Activated effector memory CD4-positive, alpha-beta T cell treated with anti-CD3 and anti-CD28 coated beads, Interleukin-2, amount 50 U/mL, for 16 hours (primary cell): ENCODE measurements at regions not wholly inside any gene's neighbourhood (a gene's known extent, or its start where the extent isn't known, plus 50 kb on each side); places are given as distances from the start of the nearest gene placed in this dataset.
"Not testable (repeated sequence)": the region's sequence is repeated elsewhere in the genome, so short reads cannot be mapped to it uniquely, and the experiment has no call there.

ENCODE experiments used
- DNase-seq: peaks from one replicate; pipeline ENCODE4 v3.0.0-alpha.2; 2020

DNA sequence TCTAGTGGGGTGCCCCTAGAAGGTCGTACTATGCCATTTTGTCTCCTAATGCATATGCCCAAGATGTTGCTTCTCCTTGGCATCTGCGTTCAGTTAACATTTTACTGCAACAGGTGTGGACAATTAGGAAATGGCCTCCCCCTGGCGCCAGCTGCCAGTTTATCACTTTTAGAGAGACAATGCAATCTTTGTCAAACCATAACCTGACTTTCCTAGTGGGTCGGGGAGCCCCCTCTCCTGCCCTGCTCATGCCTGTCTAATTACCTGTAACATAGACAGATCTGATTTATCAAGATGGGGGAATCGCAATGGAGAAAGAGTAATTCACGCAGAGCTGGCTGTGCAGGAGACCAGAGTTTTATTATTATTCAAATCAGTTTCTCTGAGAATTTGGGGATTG is 353.7 kb upstream of the SGO1 start:
- no peak for DNase-seq

DNA sequence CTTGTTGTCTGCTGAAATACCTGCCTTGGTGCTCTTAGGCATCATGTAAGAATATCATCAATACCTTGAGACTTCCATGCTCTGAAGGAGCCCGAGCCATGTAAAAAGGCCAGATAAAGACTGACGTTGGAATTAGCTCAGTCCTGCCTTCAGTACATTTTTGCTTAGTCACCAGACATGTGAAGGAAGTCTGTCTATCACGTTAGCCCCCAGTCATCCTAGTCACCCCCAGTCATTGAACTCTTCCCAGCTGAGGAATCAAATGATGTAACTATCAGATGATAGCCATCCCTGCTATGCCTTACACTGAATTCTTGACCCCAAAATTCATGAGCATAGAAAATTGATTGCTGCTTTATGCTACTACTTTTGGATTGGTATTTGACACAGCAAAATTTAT is 351.2 kb upstream of the SGO1 start:
- no peak for DNase-seq

DNA sequence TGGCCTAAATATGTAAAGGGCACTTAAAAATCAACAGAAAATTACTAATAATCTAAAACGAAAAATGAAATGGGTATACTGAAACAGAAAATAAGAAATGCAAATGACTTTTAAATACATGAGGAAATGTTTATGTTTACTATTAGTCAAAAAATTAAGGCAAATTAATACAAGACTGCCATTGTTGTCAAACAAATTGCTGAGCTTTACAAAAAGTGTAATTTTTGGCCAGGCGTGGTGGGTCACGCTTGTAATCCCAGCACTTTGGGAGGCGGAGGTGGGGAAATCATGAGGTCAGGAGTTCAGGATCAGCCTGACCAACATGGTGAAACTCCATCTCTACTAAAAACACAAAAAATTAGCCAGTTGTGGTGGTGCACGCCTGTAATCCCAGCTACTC is 343.9 kb upstream of the SGO1 start:
- DNase-seq: no peak

DNA sequence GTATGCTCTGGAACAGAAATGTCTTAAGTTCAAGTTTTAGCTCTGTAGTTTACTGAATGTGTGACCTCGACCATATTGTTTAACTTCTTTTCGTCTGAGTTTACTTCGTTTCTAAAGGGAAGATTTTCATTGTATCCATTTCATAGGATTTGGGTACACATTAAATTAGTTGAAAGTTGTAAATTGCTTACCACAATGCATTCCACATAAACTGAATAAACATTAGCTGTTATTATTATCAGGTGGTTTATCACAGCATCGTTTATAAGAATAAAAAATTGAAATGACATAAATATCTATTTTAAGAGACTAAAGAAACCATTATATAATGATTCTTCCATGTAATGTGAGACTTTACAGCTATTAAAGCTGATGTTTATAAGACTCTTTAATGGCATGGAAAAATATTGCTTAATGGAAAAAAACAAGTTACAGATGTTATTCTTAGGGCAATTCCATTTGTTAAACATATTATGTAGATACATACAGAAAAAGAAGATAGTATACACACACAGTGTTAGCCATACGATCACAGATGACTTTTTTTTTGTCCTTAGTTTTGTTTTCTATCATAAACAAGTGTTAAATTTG is 342.3 kb upstream of the SGO1 start:
- no peak for DNase-seq

DNA sequence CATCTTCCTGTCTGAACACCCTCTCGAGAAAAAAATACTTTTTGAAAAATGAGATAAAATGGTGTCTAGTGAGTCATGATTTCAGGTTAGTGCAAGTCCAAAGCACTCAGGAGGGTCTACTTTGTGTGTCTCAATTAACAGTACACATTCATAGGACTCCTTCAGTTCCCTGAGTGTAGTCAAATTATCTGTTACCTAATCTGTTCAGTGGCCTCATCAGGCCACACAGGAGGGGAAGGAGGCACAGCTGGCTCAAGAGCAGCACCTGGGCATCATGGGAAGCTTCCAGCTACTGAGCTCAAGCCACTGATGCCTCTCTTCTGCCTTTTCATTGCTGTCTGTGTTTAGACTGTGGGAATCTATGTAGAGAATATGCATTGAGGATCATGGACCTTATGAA is 341.4 kb upstream of the SGO1 start:
- no peak for DNase-seq

DNA sequence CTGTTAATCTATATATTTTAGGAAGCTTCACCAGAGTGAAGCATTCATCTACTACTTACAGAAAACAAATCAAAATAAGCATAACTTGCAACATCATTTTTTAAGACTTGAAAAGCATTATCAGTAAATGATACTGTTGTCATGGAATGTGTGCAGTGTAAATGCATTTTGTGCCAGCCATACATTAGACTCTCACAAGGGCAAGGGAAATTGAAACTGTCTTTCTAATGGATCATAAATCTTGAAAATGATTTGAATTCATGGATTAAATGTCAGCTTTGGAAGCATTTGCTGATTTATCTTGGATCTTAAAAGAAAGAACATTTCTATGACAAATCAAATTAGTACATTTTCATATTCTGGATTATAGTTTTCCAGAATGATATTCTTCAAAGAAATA is 338.3 kb upstream of the SGO1 start:
- DNase-seq: no peak

DNA sequence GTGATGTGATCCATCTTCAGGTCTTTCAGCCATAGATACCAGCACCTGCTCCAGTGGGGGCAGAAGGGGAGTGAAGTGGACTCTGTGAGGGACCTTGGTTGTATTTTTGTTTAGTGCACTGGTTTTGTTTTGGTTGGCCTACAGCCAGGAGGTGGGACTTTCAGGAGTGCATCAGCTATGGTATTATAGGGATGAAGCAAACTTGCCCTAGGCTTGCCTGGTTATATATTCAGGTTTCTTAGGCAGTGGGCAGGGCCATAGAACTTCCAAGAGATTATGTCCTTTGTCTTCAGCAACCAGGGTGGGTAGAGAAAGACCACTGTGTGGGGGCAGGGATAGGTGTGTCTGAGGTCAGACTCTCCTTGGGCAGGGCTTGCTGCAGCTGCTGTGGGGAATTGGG is 337.3 kb upstream of the SGO1 start:
- DNase-seq: no peak

DNA sequence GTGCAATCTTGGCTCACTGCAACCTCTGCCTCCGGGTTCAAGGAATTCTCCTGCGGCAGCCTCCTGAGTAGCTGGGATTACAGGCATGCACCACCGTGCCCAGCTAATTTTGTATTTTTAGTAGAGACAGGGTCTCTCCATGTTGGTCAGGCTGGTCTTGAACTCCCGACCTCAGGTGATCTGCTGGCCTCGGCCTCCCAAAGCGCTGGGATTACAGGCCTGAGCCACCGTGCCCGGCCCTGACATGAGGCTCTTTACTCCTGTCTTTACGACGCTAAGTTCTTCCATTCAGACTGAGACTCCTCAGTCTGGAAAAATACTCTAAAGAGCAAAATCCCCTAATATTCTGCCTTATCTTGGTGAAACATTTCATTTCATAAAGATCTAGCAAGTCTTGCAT is 331.3 kb upstream of the SGO1 start:
- DNase-seq: not testable (repeated sequence)

DNA sequence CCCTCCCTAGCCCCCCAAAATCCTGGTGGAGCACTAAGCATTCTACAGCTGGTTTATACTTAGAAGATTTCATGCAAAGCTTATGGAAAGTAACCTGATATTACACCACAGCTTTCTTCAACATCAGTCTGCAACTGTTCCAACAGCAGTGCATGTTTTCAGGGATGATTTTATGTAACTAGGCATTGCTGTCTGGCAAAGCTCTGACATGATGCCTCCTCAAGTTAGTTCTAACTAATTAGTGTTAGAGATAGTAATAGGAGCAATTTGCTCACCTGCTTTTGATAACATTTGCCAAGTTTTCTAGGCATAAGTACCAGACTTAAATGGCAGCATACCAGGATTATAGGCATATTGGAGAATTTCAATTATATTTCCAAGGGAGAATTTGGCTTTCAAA is 330.3 kb upstream of the SGO1 start:
- no peak for DNase-seq

DNA sequence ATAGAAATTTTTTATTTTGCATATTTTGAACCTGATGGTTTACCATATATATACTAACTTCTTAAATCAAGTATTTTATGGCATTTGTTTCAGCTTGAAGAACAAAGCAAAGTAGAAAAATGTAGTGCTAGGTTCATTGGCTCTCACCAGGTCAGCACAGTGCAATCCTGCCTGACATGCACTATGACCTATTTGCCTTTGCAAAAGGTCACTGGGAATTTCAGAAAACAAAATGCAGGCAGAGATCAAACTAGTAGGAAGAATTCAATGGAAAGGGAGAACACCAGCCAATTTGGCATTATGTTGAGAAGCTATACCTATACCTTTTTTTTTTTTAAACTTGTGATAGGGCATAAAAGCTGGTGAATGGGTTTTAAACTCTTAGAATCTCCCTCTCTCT is 329.8 kb upstream of the SGO1 start:
- DNase-seq: no peak

DNA sequence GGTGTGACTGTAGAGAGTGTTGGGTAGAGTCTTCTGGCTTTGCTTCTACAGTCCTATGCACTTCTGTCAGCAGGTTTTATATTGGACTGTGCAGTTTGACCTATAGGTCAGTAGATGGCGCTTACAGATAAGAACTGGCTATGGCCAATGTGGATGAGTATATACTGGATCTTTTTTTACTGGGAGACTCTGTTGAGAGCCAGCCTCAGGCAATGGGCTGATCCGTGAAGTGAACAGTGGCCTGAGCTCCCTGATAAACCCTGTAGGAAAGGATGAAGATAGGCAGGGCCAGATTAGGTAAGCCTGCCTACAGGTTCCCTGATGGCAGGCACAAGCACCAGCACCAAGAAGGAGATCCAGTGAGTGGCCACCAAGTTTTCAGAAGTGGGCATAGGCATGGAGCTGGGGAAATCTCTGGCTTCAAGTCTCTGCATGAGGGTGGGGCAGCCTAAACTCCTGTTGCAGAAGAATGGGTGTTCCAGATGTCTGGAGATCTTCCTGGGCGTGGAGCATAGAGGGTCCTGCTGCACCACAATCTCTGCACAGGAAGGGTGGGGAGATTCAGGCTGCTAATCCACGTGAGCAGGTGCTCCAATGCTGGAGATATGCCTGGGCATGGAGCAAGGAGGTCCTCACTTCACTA is 326.0 kb upstream of the SGO1 start:
- no peak for DNase-seq

DNA sequence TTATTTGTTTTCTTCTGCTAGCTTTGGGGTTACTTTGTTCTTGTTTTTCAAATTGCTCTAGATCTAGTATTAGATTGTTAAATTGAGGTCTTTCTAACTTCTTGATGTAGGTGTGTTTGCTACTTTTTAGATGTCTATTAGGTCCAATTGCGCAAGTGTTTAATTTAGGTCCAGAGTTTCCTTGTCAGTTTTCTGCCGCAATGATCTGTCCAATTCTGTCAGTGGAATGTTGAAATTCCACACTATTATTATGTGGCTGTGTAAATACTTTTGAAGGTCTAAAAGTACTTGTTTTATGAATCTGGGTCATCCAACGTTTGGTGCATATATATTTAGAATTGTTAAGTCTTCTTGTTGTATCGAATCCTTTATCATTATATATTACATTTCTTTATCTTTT is 324.4 kb upstream of the SGO1 start:
- DNase-seq: no peak

DNA sequence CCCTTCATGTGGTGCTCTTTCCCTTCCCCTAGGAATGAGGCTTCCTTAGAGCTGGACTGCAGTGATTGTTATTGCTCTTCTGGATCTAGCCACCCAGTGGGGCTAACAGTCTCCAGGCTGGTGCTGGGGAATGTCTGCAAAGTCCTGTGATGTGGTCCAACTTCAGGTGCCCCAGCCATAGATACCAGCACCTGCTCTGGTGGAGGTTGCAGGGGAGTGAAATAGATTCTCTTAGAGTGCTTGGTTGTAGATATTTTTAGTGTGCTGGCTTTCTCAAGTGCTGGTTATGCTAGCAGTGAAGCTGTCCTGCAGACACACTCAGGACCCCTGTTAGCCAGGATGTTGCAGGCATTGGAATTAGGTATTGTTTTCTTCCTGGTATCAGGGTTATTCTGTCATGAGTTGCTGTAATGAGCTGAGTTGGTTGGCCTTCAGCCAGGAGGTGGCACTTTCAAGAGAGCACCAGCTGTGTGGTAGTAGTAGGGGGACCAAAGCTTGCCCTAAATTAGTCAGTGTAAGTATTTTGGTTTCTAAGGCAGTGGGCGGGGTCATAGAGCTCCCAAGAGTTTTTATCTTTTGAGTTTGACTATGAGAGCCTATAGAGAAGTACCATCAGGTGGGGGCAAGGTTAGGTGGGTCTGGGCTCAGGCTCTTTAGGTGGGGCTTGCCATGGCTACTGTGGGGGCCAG is 317.5 kb upstream of the SGO1 start:
- no peak for DNase-seq

DNA sequence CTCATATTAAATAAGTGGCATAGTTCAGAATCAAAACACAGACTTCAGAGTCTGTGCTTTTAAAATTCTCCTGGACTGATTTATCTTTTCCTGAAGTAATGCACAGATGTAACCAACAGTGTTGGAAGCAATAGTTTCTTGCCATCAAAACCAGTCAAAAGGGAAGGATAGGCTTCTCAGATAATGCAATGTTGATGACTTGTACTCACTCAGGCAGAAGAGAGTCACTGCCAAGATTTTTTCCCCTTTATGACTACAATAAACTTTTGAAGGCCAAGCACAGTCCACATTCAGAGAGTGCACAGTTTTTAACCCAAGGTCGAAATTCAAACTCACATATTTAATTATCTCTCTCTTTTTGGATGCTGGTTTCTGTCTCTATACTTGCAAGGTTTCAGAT is 305.0 kb upstream of the SGO1 start:
- DNase-seq: no peak

DNA sequence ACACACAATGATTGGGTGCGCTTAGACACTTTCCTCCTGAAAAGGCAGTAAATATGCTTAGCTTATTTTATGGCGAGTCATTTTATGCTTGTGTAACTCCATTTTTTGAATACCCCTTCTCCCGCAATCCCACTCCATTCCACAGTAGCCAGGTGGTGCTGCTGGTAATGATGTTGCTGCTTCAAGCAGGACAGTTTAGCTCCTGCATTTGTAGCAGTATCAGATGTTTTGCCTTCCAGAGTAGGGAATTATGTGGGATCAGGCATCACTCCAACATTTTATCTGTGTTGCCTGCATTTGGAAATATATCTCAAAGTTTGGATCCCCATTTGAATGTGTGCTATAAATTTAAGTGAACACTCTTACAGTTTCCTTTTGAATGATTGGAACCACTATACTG is 302.1 kb upstream of the SGO1 start:
- DNase-seq: no peak

DNA sequence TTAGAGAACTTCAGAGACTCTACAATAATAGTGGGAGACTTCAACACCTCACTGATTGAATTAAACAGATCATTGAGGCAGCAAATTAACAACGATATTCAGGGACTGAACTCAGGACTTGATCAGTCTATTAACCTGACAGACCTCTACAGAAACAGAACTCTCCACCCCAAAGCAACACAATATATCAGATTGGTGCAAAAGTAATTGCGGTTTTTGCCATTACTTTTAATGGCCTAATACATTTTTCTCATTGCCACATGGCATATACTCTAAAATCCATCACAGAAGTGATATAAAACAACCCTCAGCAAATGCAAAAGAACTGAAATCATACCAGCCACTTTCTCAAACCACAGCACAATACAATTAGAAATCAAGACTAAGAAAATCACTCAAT is 298.1 kb upstream of the SGO1 start:
- DNase-seq: no peak

DNA sequence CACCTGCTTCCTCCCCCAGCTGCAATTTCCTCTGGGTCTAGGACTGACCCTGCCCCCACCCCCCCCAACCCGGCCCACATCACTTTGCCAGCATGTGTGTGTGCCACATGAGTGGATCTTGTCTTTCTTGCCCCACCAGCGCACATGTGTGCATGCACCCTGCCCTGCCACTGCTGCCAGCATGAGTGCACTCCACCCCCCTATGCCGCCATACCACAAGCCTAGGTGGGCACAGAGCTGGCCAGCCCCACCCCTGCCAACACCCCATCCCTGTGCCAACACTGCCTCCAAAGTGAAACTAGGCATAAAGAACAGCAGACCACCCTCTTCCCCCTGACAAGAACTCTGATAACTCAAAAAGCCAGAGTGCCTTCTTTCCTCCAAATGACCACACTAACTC is 296.3 kb upstream of the SGO1 start:
- no peak for DNase-seq

DNA sequence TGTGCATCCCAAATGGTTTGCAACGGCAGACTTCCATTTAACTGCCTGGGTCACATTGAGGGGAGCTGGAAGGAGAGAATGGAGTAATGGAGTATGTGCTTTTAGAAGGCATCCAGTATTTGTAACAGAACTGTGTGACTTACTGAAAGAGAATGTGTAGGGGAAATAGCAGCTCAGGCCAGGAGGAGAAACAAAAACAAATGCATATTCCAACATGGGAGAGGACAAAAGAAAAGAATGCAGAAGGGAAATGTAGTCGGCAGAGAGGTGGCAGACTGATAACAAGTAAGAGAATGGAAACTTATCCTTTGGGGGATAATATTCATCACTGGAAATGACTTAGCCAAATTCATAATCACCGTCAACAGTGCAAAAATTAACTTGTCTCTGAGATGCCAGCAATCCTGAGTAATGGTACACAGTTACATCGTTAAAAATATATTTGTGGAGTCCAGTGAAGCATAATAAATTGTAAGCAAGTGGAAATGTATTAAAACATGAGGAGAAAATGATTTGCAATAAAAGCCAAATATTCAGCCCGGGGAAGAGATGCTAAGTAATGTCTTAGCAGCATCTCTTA is 294.9 kb upstream of the SGO1 start:
- no peak for DNase-seq

DNA sequence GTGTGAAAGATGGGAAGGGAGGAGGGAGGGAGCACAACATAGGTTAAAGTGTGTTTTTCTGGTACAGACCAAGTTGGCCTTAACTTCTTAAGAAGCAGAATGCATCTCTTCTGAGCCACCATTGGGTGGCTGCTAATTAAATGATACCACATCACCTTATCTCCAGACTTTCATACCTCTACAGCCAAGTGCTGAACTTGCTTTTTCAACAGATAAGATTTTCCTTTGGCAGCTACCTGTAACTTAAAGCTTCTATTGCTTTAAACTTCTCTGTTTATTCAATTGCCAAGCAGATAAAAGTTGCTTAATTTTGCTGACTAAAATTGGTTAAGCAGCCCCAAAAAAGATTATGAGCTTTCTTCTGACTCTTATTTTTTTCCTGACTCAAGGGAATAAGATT is 292.4 kb upstream of the SGO1 start:
- DNase-seq: no peak

DNA sequence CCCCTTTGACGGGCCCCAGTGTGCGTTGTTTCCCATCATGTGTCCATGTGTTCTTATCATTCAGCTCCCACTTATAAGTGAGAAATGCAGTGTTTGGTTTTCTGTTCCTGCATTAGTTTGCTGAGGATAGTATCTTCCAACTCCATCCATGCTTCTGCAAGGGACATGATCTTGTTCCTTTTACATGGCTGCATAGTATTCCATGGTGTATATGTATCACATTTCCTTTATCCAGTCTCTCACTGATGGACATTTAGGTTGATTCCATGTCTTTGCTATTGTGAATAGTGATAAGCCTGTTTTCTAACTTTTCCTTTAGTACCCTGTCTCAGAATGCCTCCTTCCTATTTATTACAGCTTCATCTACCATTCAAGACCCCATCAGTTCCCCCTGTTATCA is 278.2 kb upstream of the SGO1 start:
- DNase-seq: not testable (repeated sequence)

DNA sequence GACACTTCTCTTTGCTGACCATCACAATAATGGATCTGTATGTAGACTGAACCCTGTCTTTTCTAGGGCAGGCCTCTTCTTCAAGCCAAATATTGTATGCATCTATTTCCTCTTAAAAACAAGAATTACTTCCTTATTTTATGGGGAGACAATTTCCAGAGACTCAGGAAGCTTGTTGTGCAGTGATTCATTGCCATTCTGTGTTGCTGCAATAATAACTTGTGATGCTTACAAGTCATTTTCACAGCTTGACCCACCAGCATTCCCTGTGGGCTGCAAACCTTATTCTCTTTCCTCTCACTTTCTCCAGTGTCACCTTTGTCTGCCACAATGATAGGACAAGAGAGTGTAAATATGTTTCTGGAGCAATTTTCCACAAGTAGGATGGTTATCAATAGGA is 276.7 kb upstream of the SGO1 start:
- DNase-seq: no peak

DNA sequence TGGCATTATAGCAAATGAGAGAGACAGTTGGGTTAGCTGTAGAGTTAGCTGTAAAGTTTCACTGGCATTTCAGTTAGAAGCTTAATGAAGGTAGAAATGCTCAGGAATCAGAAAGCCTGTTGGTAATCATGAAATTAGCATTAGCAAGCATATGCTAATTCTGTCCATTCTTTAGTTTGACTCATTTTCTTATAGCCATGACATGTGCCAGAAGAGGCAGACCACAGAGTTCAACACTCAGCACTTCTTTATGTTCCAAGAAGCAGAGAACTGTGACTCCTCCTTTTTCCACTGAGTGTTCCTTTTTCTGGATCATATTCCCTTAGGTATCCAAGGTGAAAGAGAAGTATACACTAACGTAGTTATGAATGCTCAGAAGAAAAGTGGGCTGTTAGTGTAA is 276.2 kb upstream of the SGO1 start:
- no peak for DNase-seq

DNA sequence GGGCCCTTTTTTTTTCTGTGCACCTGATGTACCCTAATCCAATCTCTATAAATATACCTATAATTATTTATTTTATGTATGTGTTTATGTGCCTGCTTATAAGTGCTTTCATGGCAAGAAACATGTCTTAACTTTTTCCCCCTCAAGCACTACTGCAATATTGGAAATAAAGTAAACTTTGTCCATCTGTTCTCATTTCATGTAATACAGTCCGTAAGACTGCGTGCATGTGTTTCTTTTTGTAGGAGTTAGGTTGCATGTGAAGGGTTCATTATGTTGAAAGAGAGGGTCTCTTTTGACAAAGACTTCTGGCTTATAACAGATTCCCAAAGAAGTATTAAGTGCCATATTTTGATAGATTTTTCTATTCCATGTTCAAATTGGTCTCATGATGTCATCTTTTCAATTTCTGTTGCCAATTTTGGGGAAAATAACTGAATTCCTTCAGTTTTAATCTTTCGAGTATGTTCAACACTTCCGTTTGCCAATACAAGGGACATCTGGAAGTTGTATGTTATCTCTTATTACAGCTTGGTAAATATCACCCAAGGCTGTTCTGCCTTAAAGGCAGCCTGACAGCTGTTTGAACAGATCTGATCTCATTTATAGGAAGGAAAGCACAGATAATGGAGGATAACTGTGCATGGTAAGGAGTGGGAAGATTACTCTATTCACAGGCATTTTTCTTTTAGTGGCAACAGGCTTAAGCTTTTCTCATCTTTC is 273.1 kb upstream of the SGO1 start:
- no peak for DNase-seq

DNA sequence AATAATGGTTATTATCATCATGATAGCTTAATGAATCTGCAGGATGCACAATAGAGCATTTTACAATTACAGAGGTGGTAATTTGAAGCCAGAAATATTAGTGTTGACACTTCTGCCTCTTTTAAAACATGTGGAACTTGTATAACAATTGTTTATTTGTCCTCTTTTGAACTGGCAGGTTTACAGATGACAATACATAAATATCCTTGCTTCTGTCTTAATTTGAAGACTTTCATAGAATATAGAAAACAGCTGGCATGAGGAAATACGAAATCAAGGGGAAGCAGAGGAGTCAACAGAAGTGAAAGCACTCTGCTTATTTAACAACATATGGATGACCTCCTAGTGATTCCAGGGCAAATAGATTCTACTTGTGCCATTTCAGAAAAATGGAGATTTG is 270.5 kb upstream of the SGO1 start:
- DNase-seq: no peak
